EL (cell line): ENCODE measurements at regions not wholly inside any gene's neighbourhood (a gene's known extent, or its start where the extent isn't known, plus 50 kb on each side); places are given as distances from the start of the nearest gene placed in this dataset.

ENCODE experiments used
- DNase-seq: peaks from one replicate; pipeline ENCODE4 v3.0.0-alpha.2; 2016

- DNase-seq, result no peak
Observed at GRCh38 chr7:68518060-68518459, 1080.2 kb upstream of the AUTS2 start.

GRCh38 chr7:68524126-68524525, 1074.1 kb upstream of the AUTS2 start:
- DNase-seq, result no peak

GRCh38 chr7:68529221-68529620, 1069.1 kb upstream of the AUTS2 start:
- no peak for DNase-seq

- no peak for DNase-seq
Observed at GRCh38 chr7:68535266-68535665, 1063.0 kb upstream of the AUTS2 start.

GRCh38 chr7:68537051-68537773, 1061.1 kb upstream of the AUTS2 start:
- DNase-seq, result no peak

GRCh38 chr7:68537774-68538071, 1060.6 kb upstream of the AUTS2 start:
- DNase-seq, result no peak

- DNase-seq, result no peak
Observed at GRCh38 chr7:68542831-68543230, 1055.4 kb upstream of the AUTS2 start.

GRCh38 chr7:68544851-68545250, 1053.4 kb upstream of the AUTS2 start:
- no peak for DNase-seq

- no peak for DNase-seq
Observed at GRCh38 chr7:68547181-68547580, 1051.1 kb upstream of the AUTS2 start.

- no peak for DNase-seq
Observed at GRCh38 chr7:68547799-68548198, 1050.5 kb upstream of the AUTS2 start.

- DNase-seq, result no peak
Observed at GRCh38 chr7:68550027-68550426, 1048.2 kb upstream of the AUTS2 start.

GRCh38 chr7:68550635-68551034, 1047.6 kb upstream of the AUTS2 start:
- no peak for DNase-seq

GRCh38 chr7:68556537-68556936, 1041.7 kb upstream of the AUTS2 start:
- no peak for DNase-seq

- DNase-seq, result no peak
Observed at GRCh38 chr7:68559518-68559917, 1038.8 kb upstream of the AUTS2 start.

- DNase-seq, result no peak
Observed at GRCh38 chr7:68562323-68562899, 1035.9 kb upstream of the AUTS2 start.

GRCh38 chr7:68564306-68565135, 1033.8 kb upstream of the AUTS2 start:
- no peak for DNase-seq

GRCh38 chr7:68571286-68571685, 1027.0 kb upstream of the AUTS2 start:
- DNase-seq, result no peak

- DNase-seq, result no peak
Observed at GRCh38 chr7:68573271-68574005, 1024.8 kb upstream of the AUTS2 start.

GRCh38 chr7:68576366-68576765, 1021.9 kb upstream of the AUTS2 start:
- DNase-seq, result no peak

GRCh38 chr7:68581417-68581816, 1016.9 kb upstream of the AUTS2 start:
- no peak for DNase-seq

- no peak for DNase-seq
Observed at GRCh38 chr7:68587599-68587998, 1010.7 kb upstream of the AUTS2 start.

GRCh38 chr7:68601826-68602225, 996.4 kb upstream of the AUTS2 start:
- no peak for DNase-seq

- no peak for DNase-seq
Observed at GRCh38 chr7:68604541-68604940, 993.7 kb upstream of the AUTS2 start.

GRCh38 chr7:68610701-68611100, 987.6 kb upstream of the AUTS2 start:
- DNase-seq, result no peak
